HG02981 (cell line): ENCODE measurements at regions not wholly inside any gene's neighbourhood (a gene's known extent, or its start where the extent isn't known, plus 50 kb on each side); places are given as distances from the start of the nearest gene placed in this dataset.
"Not testable (repeated sequence)": the region's sequence is repeated elsewhere in the genome, so short reads cannot be mapped to it uniquely, and the experiment has no call there.

ENCODE experiments used
- ATAC-seq: cut with Tn5 transposase; IDR thresholded peaks from one replicate; pipeline ENCODE4 v1.9.1; 2021; ENCODE audit warnings: mild to moderate bottlenecking, moderate library complexity; ENCODE audit not compliant: unreplicated experiment

DNA sequence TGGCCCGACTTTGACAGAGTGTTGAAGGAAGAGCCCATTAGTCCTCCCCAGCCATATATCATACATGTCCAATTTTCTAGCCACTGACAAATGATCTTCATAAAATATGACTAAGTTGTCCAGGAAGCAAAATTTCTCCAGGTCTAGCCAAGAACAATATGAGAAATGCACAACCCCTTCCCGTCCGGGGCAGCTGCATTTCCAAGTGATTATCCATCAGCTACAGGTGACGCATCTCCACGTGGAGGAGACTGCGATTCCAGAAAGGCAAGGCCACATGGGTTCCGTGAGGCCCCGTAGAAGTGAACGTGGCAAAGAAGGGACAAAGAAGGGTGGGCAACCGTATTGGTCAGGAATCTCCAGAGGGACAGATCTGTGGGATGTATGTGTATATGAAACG, 118.6 kb downstream of the ATP6V0E2 start:
- not testable (repeated sequence) for ATAC-seq

DNA sequence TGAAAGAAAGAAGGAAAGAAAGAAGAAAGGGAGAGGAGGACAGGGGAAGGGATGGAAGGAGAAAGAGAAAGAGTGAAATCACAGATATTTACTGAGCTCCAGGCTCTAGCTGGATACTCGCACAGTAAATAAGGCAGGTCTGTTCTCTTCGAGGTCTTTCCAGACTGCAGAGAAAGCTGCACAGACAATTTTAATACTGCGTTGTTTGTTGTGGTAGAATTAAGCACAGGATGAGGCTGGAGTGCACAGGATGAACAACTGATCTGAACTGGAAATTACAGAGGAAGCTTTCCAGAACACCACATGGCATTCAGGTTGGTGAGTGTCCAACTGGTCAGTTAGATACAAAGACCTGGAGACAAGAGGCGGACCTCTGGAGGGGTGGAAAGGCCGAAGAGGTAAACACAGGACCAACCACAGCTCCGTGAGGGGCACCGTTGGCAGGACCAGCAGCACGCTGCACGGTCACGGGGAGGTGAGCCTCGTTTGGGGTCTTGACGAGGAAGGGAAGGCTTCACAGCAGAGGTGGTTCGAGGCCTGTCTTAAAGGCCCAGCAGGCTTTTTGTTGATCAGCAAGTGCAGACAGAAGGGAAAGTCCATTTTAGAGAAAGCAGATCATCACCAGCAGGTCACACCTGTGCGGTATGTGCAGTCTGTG, 121.7 kb downstream of the ATP6V0E2 start:
- ATAC-seq: not testable (repeated sequence)

DNA sequence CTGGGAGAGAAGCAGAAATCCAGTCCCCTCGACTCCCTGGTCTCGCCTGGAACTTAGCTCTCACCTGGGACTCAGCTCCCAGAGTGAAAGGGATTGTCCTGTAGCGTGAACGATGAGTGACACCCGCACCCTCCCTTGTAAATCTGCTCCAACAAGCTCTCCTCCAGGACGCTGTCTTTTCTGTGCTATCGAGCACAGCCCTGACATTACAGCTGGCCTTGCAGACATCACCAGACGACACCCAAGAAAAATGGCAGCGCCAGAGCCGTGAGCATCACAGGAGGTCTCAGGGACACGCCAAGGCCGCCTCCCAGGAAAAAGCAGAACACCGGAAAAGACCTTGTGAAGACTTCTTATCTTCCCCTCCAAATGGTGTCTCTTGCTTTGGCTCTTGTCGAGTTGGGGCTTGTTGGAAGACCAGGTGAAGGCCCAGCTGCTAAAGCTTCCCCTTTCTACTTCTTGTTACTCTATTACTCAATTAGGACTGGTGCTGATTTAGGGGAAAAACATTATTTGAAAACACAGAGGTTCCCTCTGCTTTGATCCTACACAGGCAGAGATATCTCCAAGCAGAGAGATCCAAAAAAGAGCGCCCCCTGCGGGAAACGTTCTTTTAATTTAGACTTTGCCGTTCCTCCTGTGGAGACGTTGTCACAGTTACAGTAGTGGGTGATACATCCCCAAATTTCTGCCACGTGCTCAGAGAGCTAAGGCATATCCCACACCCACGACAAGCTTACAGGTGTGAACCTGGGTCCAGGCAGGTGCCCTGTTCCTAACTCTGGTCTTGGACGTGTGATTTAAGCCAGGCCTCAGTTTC, 127.2 kb downstream of the ATP6V0E2 start:
- ATAC-seq: not testable (repeated sequence)

DNA sequence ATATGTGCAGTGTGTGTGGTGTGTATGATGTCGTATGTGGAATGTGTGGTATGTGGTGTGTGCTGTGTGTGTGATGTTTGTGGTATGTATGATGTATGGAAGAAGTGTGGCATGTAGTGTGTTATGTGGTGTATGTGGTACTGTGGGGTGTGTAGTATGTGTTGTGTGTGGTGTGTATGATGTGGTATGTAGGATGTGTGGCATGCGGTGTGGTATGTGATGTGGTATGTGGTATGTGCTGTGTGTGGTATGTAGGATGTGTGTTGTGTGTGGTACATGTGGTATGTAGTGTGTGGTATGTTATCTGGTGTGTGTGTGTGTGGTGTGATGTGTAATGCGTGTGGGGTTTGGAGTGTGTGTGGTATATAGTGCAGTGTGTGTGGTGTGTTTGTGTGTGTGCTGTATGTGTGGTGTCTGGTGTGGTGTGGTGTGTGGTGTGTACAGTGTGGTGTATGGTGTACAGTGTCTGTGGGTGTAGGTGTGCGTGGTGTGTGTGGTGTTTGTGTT, 129.6 kb downstream of the ATP6V0E2 start:
- no peak for ATAC-seq

DNA sequence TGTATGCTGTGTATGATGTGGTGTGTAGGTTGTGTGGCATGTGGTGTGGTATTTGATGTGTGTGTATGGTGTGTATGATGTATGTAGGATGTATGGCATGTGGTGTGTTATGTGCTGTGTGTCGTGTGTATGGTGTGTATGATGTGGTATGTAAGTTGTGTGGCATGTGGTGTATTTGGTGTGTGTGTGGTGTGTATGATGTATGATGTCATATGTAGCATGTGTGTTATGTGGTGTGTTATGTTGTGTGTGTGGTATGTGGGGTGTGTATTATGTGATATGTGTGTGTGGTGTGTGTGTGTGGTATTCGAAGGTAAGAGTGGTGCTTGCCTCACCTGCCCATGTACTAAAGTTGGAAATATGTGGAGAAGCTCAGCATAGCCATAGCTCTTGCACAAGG, 130.2 kb downstream of the ATP6V0E2 start:
- ATAC-seq: not testable (repeated sequence)

DNA sequence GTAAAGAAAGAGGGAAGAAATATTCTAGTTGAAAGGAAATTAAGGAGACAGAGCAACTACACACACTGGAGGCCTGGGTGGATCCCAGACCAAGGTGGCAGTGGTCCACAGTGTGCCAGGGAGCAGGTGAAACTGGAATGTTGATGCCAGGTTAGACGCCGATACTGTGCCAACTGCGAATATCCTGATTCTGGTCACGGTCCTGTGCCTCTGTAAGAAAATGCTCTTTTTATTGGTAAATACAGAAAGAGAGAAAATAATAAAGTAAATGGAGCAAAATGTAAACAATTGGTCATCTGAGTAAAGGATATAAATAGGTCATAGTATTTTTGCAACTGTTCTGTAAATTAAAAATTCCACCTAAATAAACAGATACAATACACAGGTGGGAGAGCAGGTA, 131.1 kb downstream of the ATP6V0E2 start:
- not testable (repeated sequence) for ATAC-seq

DNA sequence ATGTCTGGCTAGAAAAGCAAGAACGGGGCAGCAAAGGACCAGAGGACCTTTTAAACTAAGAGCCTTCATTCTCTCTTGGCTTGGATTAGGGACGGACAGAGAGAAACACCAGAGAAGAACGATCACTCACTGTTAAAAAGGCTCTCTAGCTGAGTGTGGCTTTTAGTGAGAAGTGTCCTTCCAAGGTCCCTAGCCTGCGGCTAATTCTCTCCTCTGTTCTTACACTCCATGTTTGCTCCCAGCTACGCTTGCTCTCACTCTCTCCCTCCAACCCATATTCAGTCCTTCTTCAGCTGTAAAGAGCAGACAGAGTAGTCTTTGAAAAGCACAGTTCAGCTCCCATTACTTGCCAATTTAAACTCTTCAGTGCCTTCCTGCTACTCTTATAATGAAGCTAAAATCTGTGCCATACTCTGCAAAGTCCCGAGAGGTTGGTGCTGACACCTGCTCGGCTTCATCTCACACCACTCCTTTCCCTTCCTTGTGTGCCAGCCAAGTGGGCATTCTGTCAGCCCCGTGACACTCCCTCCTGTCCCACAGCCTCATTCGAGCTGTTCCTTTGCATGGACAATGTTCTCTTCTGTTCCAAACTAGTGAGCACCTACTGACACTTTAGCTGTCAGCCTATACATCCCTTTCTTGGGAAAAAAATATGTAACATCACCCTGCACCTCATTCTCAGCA, 136.0 kb downstream of the ATP6V0E2 start:
- ATAC-seq: not testable (repeated sequence)

DNA sequence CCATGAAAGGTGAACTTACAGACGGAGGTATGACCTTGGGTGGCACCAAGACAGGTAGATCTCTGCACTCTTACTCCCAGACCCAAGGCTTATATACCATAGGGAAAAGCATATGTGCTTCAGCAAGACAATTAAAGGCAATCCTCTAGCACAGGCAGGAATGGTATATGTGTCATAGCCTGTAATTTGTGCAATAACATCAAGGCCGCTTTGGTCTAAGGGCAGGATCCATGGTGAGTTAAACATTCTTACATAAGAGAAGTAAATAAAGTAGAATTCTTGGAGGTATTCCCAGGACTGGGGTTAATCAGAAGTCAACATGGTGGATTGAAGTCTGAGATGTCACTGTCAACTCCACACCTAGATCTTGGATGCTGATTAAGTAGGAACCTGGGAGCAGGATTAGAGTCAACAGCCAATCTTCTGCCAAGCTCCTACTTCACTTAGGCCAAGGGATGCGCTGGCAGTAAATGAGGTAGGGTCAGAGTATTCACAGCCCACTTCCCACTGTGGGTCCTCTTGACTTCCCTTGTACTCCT, 143.0 kb downstream of the ATP6V0E2 start:
- ATAC-seq: not testable (repeated sequence)

DNA sequence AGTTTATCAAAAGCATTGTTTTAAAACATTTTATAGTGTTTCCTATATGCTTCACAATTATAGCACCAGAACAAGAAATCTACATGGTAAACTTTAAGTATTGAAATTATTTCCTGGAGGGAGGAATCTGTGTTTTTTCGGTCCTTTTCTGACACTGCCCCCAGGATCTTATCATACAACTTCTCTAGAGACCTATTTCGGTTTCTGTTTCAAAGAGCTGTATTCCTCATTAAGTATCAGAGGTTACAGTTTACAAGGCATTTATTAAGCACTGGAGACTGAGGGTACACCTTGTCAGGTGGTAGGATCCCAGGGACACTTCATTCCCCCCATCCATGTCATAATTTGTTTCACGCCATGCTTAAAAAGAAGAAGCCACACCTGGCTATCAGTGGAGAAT, 146.4 kb downstream of the ATP6V0E2 start:
- not testable (repeated sequence) for ATAC-seq

DNA sequence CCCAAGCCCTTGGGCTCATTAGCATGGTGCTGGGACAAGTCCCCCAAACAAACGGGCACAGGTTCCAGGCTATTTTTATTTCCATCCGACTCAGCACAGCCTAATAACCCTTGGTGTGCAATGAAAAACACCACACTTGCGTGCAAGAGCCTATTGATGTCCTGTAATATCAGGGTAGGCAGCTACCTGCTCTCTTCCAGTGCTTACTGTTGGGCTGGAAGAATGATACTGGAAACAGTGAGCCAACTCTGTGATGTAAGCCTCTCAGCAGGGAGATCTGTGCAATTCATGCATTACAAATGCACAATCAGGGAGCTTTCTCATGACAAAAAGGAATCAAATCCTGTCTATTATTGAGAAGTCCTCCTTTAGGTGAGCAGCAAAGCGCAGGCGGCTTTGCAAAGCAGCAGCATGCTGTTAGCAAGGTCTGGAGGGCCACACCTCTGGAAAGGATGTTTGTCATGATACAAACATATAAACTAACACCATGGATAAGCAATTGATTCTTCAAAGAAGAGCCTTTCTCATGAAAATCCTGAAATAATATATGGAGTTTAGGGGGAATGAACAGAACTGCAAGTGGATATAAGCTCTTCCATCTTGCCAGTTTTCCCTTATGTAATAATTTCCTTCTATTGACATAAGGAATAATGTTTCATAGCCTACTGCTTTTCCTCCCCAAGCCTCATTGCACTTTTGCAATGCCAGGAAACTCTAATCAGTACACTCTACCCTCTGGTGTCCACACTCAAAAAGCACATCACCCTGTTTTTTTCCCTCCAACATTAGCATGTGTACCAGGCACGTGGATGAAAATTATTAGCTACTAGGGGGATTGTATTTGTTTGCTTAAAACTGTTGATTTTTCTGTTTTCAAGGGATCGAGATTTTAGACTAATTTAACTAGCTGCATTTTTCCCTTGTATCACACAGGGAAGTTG, 151.1 kb downstream of the ATP6V0E2 start:
- not testable (repeated sequence) for ATAC-seq

DNA sequence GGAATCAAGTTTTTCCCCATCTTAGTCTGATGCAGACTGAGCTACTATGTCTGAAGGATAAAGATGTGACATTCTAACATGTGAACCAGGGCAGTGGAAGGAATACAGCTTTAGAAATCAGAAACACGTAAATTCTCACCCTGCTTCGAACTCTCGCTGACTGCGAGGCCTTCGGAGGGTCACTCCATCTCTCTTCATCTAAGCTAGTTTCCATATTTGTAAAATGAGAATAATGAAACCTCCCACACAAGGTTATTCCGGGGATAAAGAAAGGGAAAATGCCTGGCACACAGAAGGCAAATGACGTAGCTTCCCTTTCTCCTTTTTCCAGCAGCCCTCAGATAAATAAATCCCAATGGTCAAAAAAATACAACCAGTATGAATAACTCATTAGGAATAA, 152.0 kb downstream of the ATP6V0E2 start:
- not testable (repeated sequence) for ATAC-seq

DNA sequence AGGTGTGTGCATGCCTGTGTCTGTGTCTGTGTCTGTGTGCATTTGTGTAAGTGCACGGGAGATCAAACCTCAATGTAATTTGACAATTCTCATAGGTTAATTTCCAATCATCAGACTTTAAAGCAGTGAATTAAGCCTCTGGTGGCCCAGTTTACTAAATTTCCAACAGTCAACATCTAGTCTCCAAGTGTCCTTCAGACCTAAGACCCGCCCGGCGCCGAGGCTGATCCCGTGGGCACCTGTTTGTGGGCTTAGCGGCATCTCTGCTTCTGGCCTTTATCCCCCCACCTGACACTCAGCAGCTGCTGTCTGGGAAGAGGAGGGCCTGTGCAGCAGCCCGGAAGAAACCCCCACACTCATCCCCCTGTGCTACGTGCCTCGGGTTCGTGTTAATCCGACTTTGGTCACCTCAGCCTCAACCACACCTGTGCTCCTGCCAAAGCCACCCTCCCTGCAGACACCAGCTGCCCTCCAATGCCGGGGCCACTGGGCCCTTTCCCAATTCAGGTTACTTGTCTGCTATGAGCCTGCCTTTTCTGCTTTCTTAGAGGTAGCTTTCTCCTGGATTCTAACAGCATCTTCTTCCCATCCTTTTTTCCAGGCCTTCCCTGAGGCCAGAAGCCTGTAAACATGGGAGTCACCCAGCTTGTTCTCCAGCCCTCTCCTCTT, 154.7 kb downstream of the ATP6V0E2 start:
- not testable (repeated sequence) for ATAC-seq

DNA sequence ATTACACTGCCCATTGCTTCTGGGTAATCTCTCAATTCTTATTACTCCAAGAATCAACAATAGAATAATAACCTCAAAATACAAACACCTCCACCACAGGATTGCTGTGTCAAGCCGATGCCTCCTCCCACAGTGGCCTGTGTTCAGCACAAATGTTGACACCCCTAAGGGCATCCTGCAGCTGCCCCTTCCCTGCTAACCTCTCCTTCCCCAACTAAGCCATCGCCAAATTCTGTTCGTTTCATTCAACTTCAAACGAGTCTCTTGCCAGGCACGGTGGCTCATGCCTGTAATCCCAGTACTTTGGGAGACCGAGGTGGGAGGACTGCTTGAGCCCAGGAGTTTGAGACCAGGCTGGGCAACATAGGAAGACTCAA, 155.2 kb downstream of the ATP6V0E2 start:
- ATAC-seq: not testable (repeated sequence)

DNA sequence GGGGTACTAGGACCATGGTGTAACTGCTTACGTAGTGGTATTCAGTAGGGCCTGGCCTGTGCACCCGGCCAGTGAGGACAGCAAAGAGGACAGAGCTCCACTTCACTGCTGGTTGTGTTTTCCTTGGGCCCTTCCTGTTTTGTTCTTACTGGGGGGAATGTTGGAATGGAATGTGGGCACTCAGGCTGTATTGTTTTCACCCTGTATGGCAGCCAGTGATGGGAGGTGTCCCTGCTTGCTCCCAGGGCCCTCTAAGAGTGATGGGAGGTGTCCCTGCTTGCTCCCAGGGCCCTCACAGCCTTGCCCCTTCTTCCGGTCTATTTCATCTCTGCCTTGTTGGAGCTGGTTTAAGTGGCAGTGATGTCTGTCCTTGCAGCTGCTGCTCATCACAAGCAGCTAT, 158.0 kb downstream of the ATP6V0E2 start:
- not testable (repeated sequence) for ATAC-seq

DNA sequence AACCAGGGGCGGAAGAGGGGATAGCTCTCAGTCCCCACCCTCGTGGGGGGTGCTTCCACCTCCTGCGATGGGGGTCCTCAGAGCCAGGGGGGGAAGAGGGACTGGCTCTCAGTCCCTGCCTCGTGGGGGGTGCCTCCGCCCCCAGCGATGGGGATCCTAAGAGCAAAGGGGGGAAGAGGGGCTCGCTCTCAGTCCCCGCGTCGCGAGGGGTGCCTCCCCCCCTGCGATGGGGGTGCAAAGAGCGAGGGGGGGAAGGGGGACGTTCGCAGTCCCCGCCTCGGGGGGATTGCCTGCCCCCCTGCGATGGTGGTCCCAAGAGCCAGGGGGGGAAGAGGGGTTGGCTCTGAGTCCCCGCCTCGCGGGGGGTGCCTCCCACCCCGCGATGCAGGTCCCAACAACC, 159.9 kb downstream of the ATP6V0E2 start:
- ATAC-seq: not testable (repeated sequence)

DNA sequence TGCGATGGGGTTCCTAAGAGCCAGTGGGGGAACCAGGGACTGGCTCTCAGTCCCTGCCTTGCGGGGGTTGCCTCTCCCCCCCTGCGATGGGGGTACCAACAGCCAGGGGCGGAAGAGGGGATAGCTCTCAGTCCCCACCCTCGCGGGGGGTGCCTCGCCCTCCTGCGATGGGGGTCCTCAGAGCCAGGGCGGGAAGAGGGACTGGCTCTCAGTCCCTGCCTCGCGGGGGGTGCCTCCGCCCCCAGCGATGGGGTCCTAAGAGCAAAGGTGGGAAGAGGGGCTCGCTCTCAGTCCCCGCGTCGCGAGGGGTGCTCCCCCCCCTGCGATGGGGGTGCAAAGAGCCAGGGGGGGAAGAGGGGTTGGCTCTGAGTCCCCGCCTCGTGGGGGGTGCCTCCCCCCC, 162.0 kb downstream of the ATP6V0E2 start:
- ATAC-seq: not testable (repeated sequence)

DNA sequence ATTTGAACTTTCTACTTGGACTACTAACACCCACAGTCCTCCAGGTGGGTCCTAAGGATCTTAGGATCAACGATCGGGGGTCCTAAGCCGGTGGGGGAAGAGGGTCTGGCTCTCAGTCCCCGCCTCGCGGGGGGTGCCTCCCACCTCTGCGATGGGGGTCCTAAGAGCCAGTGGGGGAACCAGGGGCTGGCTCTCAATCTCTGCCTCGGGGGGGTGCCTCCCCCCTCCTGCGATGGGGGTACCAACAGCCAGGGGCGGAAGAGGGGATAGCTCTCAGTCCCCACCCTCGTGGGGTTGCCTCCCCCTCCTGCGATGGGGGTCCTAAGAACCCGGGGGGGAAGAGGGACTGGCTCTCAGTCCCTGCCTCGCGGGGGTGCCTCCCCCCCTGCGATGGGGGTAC, 165.3 kb downstream of the ATP6V0E2 start:
- not testable (repeated sequence) for ATAC-seq

DNA sequence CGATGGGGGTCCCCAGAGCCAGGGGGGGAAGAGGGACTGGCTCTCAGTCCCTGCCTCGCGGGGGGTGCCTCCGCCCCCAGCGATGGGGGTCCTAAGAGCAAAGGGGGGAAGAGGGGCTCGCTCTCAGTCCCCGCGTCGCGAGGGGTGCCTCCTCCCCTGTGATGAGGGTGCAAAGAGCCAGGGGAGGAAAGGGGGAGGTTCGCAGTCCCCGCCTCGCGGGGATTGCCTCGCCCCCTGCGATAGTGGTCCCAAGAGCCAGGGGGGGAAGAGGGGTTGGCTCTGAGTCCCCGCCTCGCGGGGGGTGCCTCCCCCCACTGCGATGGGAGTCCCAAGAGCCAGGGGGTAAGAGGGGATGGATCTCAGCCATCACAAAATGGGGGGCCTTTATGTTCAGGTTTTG, 168.5 kb downstream of the ATP6V0E2 start:
- ATAC-seq: not testable (repeated sequence)

DNA sequence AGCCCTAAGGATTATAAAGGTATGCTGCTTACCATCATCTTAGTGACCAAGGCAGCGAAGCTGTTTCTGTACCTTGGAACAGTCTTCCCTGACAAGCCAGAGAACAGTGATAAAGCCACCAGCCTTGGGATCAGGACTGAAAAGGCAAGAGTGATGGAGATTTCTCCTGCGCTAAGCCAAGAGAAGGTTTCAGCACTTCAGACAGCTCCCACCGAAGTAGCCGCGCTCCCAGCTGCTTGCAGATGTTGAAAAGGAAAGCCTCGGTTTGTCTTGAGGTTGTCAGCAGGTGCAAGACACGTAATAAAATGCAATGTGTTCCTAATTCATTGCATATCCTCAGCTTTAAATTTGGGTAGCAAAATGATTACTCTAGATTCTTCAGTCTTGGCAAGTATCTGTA, 171.0 kb downstream of the ATP6V0E2 start:
- ATAC-seq: not testable (repeated sequence)
